Fibroblast of mammary gland (primary cell): ENCODE measurements at regions not wholly inside any gene's neighbourhood (a gene's known extent, or its start where the extent isn't known, plus 50 kb on each side); places are given as distances from the start of the nearest gene placed in this dataset.

ENCODE experiments used
- DNase-seq: peaks from one replicate; pipeline ENCODE4 v3.0.0-alpha.2; 2010; ENCODE audit warnings: low read depth
- H3K4me3 ChIP-seq: 2 replicates; pipeline ENCODE4 v1.5.1; 2011; ENCODE audit warnings: low read depth, mild to moderate bottlenecking, low read length, moderate library complexity; ENCODE audit not compliant: control insufficient read depth
- TF ChIP-seq, protein P1 (sequence below): conservative IDR thresholded peaks from 2 replicates; pipeline ENCODE4 v1.5.1; 2011; ENCODE audit warnings: low read depth, low read length, inconsistent platforms; ENCODE audit not compliant: control insufficient read depth, insufficient read depth

DNA sequence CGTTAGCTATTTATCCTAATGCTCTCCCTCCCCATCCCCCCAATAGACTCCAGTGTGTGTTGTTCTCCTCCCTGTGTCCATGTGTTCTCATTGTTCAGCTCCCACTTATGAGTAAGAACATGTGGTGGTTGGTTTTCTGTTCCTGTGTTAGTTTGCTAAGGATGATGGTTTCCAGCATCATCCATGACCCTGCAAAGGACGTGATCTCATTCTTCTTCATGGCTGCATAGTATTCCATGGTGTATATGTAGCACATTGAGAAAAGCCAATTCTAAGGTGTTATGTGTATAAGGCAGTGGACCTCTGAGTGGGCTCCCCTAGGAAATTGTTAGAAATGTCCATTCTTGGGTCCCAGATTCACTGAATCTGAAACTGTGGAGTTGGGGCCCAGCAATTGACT lies 103.1 kb upstream of the MYO10 start:
- TF ChIP-seq, protein P1, sequence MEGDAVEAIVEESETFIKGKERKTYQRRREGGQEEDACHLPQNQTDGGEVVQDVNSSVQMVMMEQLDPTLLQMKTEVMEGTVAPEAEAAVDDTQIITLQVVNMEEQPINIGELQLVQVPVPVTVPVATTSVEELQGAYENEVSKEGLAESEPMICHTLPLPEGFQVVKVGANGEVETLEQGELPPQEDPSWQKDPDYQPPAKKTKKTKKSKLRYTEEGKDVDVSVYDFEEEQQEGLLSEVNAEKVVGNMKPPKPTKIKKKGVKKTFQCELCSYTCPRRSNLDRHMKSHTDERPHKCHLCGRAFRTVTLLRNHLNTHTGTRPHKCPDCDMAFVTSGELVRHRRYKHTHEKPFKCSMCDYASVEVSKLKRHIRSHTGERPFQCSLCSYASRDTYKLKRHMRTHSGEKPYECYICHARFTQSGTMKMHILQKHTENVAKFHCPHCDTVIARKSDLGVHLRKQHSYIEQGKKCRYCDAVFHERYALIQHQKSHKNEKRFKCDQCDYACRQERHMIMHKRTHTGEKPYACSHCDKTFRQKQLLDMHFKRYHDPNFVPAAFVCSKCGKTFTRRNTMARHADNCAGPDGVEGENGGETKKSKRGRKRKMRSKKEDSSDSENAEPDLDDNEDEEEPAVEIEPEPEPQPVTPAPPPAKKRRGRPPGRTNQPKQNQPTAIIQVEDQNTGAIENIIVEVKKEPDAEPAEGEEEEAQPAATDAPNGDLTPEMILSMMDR, result no peak
- no peak overlapping the region for H3K4me3 ChIP-seq
- DNase-seq, result no peak

DNA sequence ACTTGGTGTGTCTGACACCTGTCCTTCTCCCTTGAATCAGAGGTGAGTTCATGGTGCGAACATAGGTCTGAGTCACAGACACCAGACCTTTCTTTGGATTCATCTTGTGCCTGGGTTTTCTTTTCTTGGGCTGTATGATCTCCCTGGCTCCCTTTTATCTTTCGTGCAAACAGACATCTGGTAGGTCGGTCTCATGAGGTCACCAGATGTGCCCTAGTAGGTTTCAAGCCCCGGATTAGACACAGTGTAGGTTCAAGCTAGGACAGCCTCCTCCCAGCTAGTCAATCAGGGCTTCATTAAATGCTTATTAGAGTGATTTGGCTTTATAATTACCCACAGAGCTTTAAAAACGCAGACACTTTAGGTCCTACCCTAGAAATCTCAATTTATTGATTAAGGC lies 106.0 kb upstream of the MYO10 start:
- peak; percentile 17 for DNase-seq
- TF ChIP-seq, protein P1, result no peak
- H3K4me3 ChIP-seq, result no peak overlapping the region

DNA sequence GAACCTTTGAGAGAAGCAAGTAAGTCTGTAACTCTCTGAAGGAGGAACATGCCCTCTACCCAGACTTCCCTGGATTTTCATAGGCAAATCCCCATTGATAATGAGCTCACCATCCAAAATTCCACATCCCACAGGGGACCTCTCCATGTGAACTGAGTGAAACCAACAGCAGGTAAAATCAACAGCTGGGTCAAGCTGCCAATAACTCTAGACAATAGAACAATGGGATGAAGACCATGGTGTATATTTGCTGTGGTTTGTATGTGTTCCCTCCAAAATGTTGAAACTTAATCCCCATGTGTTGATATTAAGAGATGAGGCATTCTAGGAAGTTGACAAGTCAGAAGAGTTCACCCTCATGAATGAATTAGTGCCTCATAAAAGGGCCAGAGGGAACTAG lies 110.2 kb upstream of the MYO10 start:
- TF ChIP-seq, protein P1, result no peak
- no peak overlapping the region for H3K4me3 ChIP-seq
- no peak for DNase-seq

DNA sequence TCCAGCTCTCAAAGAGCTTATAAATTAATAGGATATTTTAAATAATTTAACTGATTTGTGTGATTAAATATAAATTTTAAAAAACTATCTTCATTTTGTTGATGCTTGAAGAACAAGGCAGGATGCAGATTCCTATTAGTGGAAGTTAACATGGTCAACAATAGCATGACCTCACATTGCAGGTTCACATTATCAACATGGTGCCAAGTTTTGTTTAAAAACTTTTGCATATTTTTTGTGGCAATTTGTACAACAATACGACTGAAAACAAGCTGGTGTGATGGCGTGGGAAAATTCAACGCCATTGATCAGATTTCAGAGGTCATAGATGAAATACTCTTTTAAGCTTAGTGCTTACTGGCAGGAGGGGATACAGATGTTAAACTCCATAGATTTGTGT lies 114.1 kb upstream of the MYO10 start:
- no peak overlapping the region for H3K4me3 ChIP-seq
- no peak for DNase-seq

DNA sequence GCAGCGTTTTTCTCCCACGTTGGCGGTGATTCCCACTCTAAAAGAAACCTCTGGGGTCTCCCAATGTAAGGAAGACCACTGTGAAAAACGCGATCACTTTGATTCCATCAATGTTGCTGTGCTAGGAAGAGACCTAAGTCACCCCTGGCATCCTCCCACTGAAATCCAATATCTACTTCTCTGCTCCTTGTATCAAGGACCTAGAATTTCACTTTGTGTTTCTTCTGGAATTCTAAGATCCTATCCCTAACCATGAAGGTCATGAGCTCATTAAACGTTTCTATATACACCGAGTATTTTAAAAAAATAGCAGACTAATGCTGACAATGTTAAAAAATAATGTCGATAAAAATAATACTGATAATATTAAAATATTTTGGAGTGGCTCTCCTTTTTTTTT lies 118.8 kb upstream of the MYO10 start:
- TF ChIP-seq, protein P1, result no peak
- H3K4me3 ChIP-seq, result no peak overlapping the region
- no peak for DNase-seq

More for the DNA sequence above, 114.1 kb upstream of the MYO10 start:
- TF ChIP-seq, protein P1, result no peak

DNA sequence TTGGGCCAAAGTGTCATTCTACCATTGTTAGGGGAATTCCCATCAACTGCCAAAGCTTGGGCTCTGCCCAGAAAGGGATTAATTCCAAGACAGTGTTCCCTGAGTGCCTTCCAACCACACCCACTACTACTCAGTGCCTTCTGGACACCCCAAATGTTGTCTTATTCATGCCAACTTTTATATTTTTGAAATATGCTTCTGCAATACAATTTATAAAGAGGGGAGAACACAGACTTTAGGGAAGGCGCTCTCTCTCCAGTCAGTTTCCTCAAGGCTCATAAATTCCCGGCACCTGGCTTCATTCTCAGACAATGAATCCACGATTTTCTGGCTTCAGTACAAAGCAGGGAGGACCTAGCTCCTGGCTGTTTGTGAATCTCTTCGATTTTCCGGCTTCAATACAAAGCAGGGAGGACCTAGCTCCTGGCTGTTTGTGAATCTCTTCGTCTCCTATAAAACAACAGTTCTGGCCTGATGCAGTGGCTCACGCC lies 120.1 kb upstream of the MYO10 start:
- DNase-seq, result peak; percentile 28
- TF ChIP-seq, protein P1, result no peak
- H3K4me3 ChIP-seq, result no peak overlapping the region

DNA sequence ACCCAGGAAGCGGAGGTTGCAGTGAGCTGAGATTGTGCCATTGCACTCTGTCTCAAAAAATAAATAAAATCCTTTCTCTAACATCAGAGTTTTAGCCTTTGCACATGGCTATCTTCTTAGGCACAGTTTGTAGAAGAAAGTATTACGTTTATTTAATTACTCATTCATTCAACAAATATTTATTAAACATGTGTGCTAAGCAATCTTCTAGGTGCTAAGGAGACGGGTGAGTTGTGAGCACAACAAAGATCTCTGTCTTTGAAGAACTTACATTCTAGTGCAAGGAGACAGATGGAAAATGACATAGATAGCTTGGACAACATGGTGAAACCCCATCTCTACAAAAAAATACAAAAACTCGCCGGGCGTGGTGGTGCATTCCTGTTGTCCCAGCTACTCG lies 122.3 kb upstream of the MYO10 start:
- H3K4me3 ChIP-seq, result no peak overlapping the region
- TF ChIP-seq, protein P1, result no peak
- DNase-seq, result no peak
